Natural killer cell (primary cell): ENCODE measurements at regions not wholly inside any gene's neighbourhood (a gene's known extent, or its start where the extent isn't known, plus 50 kb on each side); places are given as distances from the start of the nearest gene placed in this dataset.

Experiments used
- ATAC-seq, 3 donors: fragments of 150-1000 bp in 2 of 3; fragments of 200-7000 bp in 1 of 3; cut with Tn5 transposase; 1 replicate in 1 of 3; 2 replicates in 2 of 3; pipeline ENCODE4 v1.10.0; 2021; ENCODE audit warnings: mild to moderate bottlenecking in 2 of 3, moderate library complexity in 2 of 3
- DNase-seq, 2 donors: peaks; one replicate each; pipeline versions ENCODE4 v3.0.0 to v3.0.0-alpha.2; 2013 to 2021; ENCODE audit warnings: mixed read lengths in 1 of 2
- H3K27ac ChIP-seq: one replicate; pipeline ENCODE4 v1.5.1; 2013; ENCODE audit warnings: mild to moderate bottlenecking, low read length
- H3K27me3 ChIP-seq: one replicate; pipeline ENCODE4 v1.6.1; 2013; ENCODE audit warnings: low read length; ENCODE audit not compliant: control insufficient read depth, insufficient read depth
- H3K36me3 ChIP-seq: one replicate; pipeline ENCODE4 v1.6.1; 2013; ENCODE audit warnings: low read length; ENCODE audit not compliant: control insufficient read depth, insufficient read depth
- H3K4me1 ChIP-seq: one replicate; pipeline ENCODE4 v1.6.1; 2013; ENCODE audit warnings: low read length; ENCODE audit not compliant: control insufficient read depth, insufficient read depth
- H3K4me3 ChIP-seq: one replicate; pipeline ENCODE4 v1.5.1; 2013; ENCODE audit warnings: low read length
- H3K9me3 ChIP-seq: one replicate; pipeline ENCODE4 v1.6.1; 2013; ENCODE audit warnings: low read length; ENCODE audit not compliant: control insufficient read depth, insufficient read depth
- H3K27ac Mint-ChIP-seq, 2 donors: one replicate each; pipeline ENCODE4 v1.8.0; 2022; ENCODE audit warnings: mild to moderate bottlenecking in 2 of 2, mixed read lengths in 2 of 2, moderate library complexity in 1 of 2
- H3K27me3 Mint-ChIP-seq, 2 donors: one replicate each; pipeline ENCODE4 v1.8.0; 2022; ENCODE audit warnings: low read depth in 2 of 2, mixed read lengths in 2 of 2
- H3K36me3 Mint-ChIP-seq: one replicate; pipeline ENCODE4 v1.8.0; 2022; ENCODE audit warnings: mixed read lengths
- H3K4me1 Mint-ChIP-seq, 2 donors: one replicate each; pipeline ENCODE4 v1.8.0; 2022; ENCODE audit warnings: mixed read lengths in 2 of 2
- H3K4me3 Mint-ChIP-seq: one replicate; pipeline ENCODE4 v1.8.0; 2022; ENCODE audit warnings: mild to moderate bottlenecking, moderate library complexity, mixed read lengths
- H3K9me3 Mint-ChIP-seq, 2 donors: one replicate each; pipeline ENCODE4 v1.8.0; 2022; ENCODE audit warnings: mixed read lengths in 2 of 2
- WGBS: methylation state at CpG from one replicate; pipeline ENCODE4 v1.1.7; 2013; ENCODE audit warnings: missing lambda C conversion rate; ENCODE audit not compliant: insufficient coverage; 5-methylcytosine and 5-hydroxymethylcytosine counted together
- intact Hi-C: fragments of 100-400 bp; cut with micrococcal nuclease; formaldehyde crosslinking; loops from one replicate; pipeline ENCODE4 v1.14.2; 2022
- TF ChIP-seq, protein P1 (sequence below): fragments of 200-600 bp; IDR thresholded peaks from one replicate; pipeline ENCODE4 v1.8.0; 2022; ENCODE audit warnings: antibody characterized with exemption

DNA sequence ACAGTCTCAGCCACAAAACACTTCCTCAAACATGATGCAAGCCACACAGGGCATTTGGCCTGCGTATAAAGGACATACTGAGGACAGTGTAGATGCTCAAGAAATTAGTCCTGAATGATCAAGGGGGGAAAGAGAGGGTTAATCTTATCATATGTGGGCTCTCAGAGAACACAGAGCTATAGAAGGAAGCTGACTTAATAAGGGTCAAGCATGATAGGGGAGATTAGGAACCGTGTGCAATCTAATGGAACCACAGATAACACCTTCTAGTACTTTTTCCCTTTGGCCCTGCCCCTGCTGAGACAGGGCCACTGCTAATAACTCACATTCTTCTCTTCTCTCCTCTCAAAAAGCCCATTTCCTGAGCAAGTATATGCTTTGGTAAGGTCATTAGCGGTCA lies 114.1 kb upstream of the ADAMTS9 start:
- Histone ChIP-seq H3K4me3 (no peak overlapping the region), H3K36me3 (no peaks in the 10 kb centered on the region), H3K4me1 (no peaks in the 10 kb centered on the region), H3K27me3 (no peaks in the 10 kb centered on the region), H3K27ac (no peak overlapping the region), H3K9me3 (peaks cover 5% of the 10 kb centered on the region)
- DNase-seq (no peak), ATAC-seq (no peak)
- WGBS, result 73% methylated on average over 3 of the region's 3 CpGs
- intact Hi-C loops, result no loop called here
- Mint-ChIP-seq H3K27ac (no peak overlapping the region), H3K36me3 (no peaks in the 10 kb centered on the region), H3K27me3 (no peaks in the 10 kb centered on the region), H3K4me3 (no peak overlapping the region), H3K4me1 (peaks cover 0 to under 1% of the 10 kb centered on the region in 2 donors), H3K9me3 (peaks cover 6 to 8% of the 10 kb centered on the region in 2 donors)
- TF ChIP-seq, protein P1, sequence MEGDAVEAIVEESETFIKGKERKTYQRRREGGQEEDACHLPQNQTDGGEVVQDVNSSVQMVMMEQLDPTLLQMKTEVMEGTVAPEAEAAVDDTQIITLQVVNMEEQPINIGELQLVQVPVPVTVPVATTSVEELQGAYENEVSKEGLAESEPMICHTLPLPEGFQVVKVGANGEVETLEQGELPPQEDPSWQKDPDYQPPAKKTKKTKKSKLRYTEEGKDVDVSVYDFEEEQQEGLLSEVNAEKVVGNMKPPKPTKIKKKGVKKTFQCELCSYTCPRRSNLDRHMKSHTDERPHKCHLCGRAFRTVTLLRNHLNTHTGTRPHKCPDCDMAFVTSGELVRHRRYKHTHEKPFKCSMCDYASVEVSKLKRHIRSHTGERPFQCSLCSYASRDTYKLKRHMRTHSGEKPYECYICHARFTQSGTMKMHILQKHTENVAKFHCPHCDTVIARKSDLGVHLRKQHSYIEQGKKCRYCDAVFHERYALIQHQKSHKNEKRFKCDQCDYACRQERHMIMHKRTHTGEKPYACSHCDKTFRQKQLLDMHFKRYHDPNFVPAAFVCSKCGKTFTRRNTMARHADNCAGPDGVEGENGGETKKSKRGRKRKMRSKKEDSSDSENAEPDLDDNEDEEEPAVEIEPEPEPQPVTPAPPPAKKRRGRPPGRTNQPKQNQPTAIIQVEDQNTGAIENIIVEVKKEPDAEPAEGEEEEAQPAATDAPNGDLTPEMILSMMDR, result no peak

DNA sequence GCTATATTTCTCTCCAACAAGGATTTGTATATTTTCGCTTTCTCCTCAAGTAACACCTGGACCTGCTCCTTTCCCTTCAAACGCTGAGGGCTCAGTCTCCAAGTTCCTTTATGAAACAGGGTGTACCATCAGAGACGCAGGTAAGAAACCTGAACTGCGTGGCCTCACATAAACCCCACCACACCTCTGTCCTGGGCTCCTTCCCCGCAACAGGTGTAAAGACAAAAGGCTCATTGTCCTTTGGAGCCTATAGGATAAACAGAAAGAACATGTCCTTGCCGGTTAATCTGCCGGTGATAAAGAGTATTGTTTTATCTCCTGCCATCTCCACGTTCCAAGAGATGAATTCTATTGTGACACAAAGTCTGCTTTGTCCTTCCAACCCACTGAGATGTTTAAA lies 111.8 kb upstream of the ADAMTS9 start:
- H3K4me3 ChIP-seq, result no peak overlapping the region
- no peaks in the 10 kb centered on the region for H3K4me1 ChIP-seq
- H3K27me3 ChIP-seq, result no peaks in the 10 kb centered on the region
- no peak overlapping the region for H3K4me3 Mint-ChIP-seq
- ATAC-seq (no peak), DNase-seq (no peak)
- H3K27ac ChIP-seq, result no peak overlapping the region
- H3K4me1 Mint-ChIP-seq, result peaks cover 0 to 5% of the 10 kb centered on the region in 2 donors
- TF ChIP-seq, protein P1, result no peak
- no peaks in the 10 kb centered on the region for H3K36me3 ChIP-seq
- 90% methylated on average over 8 of the region's 8 CpGs for WGBS
- no peak overlapping the region for H3K27ac Mint-ChIP-seq
- no peaks in the 10 kb centered on the region for H3K27me3 Mint-ChIP-seq
- peaks cover 5 to 9% of the 10 kb centered on the region in 2 donors for H3K9me3 Mint-ChIP-seq
- peaks cover 3% of the 10 kb centered on the region for H3K9me3 ChIP-seq
- intact Hi-C loops, result no loop called here
- no peaks in the 10 kb centered on the region for H3K36me3 Mint-ChIP-seq

DNA sequence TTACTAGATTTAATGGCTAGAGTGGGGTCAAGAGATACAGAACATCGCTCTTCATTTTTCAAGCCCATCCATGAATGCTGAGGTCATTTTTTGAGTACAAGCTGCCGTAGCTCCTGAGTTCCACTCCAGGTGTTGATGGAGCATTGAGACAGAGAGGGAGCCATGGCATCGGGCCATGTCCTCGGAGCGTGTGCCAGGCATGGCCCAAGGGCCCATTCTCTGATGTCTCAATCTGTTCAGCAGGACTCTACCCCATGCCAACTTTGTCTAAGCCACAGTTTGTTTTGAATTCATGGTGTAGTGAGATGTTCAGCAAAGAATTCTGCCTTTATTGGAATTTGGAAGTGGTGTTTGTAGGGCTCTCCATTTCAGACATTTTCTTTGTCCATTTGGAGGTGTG lies 110.5 kb upstream of the ADAMTS9 start:
- H3K27ac ChIP-seq, result no peak overlapping the region
- 90% methylated on average over 5 of the region's 5 CpGs for WGBS
- Mint-ChIP-seq H3K4me1 (peaks cover 0 to 5% of the 10 kb centered on the region in 2 donors), H3K9me3 (peaks cover 5 to 13% of the 10 kb centered on the region in 2 donors), H3K27ac (no peak overlapping the region), H3K36me3 (no peaks in the 10 kb centered on the region), H3K27me3 (no peaks in the 10 kb centered on the region), H3K4me3 (no peak overlapping the region)
- DNase-seq (no peak), ATAC-seq (no peak)
- H3K4me3 ChIP-seq, result no peak overlapping the region
- TF ChIP-seq, protein P1, result no peak
- peaks cover 2% of the 10 kb centered on the region for H3K9me3 ChIP-seq
- H3K4me1 ChIP-seq, result no peaks in the 10 kb centered on the region
- intact Hi-C loops, result no loop called here
- H3K27me3 ChIP-seq, result no peaks in the 10 kb centered on the region
- no peaks in the 10 kb centered on the region for H3K36me3 ChIP-seq

DNA sequence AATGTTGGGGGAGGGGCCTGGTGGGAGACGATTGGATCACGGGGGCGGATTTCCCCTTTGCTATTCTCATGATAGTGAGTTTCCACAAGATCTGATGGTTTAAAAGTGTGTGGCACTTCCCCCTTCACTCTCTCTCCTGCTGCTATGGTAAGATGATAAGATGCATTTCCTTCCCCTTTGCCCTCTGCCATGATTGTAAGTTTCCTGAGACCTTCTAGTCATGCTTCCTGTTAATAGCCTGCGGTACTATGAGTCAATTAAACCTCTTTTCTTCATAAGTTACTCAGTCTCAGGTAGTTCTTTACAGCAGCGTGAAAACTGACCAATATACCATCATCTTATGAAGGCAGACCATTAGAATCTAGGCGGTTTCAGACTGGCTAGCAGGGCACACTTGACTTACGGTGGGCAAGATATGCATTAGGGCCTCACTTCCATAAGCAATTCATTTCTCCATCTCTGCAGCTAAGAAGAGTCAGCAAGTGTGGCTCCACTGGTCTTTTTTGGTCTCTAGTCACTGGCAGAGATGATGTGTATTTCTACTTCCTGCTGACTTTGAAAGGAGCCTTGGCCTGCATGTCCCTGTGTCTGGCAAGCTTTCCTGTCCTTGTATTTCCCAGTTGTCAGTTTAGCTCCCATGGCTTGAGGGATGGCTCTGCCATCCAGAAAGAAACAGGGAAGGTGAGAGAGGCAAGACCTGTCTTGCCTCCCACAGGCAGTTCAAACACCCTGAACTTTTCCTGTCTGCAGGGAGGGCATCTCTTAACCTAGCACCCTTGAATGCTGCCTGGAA lies 109.0 kb upstream of the ADAMTS9 start:
- TF ChIP-seq, protein P1, result no peak

More for the DNA sequence above, 109.0 kb upstream of the ADAMTS9 start:
- Histone ChIP-seq H3K4me1 (no peaks in the 10 kb centered on the region), H3K4me3 (no peak overlapping the region), H3K27me3 (no peaks in the 10 kb centered on the region), H3K36me3 (no peaks in the 10 kb centered on the region), H3K9me3 (peaks cover 2% of the 10 kb centered on the region), H3K27ac (no peak overlapping the region)
- DNase-seq (no peak), ATAC-seq (no peak)
- Mint-ChIP-seq H3K4me1 (peaks cover 0 to 5% of the 10 kb centered on the region in 2 donors), H3K27ac (no peak overlapping the region), H3K36me3 (no peaks in the 10 kb centered on the region), H3K4me3 (no peak overlapping the region), H3K27me3 (no peaks in the 10 kb centered on the region), H3K9me3 (peaks cover 2 to 9% of the 10 kb centered on the region in 2 donors)
- 45% methylated on average over 6 of the region's 7 CpGs for WGBS
- intact Hi-C loops, result no loop called here
